A549 (cell line): ENCODE measurements at regions not wholly inside any gene's neighbourhood (a gene's known extent, or its start where the extent isn't known, plus 50 kb on each side); places are given as distances from the start of the nearest gene placed in this dataset.
"Not testable (repeated sequence)": the region's sequence is repeated elsewhere in the genome, so short reads cannot be mapped to it uniquely, and the experiment has no call there.

Source experiments
- ATAC-seq, 2 experiments: fragments of 200-7000 bp in 1 of 2; fragments of >200 bp in 1 of 2; cut with Nextera tagmentation in 1 of 2; cut with Tn5 transposase in 1 of 2; 3 replicates each; pipeline versions ENCODE4 v1.8.0 to v1.9.1; 2018 to 2020; ENCODE audit warnings: mild to moderate bottlenecking in 1 of 2, moderate library complexity in 1 of 2
- CTCF ChIA-PET: fragments of 300-600 bp; sonication (Branson Sonifier 250); formaldehyde crosslinking; extraction: SDS; loops from one replicate; lab custom pipeline; 2021; ENCODE audit warnings: antibody characterized with exemption, inconsistent platforms; lab: Yijun Ruan, JAX
- POLR2A ChIA-PET: fragments of 350-600 bp; formaldehyde crosslinking; extraction: SDS; loops from one replicate; lab custom pipeline; 2021; ENCODE audit warnings: antibody characterized with exemption, inconsistent platforms; lab: Yijun Ruan, JAX
- DNase-seq, 2 experiments: peaks; one replicate each; pipeline versions ENCODE4 v3.0.0 to v3.0.0-alpha.2; 2011 to 2016; ENCODE audit warnings: low read depth in 1 of 2, low spot score in 1 of 2
- FAIRE-seq: peaks from 2 replicates; lab custom pipeline; 2011; peaks lifted over from hg19 to GRCh38; lab: Jason Lieb, UNC
- H3K27ac ChIP-seq, 2 experiments: fragments of >200 bp; sonication (Bioruptor Twin); formaldehyde crosslinking; 3 replicates each; pipeline ENCODE4 v1.5.1; 2016 to 2017
- H3K4me1 ChIP-seq: fragments of >200 bp; sonication (Bioruptor Twin); formaldehyde crosslinking; 3 replicates; pipeline ENCODE4 v1.6.1; 2016
- H3K4me2 ChIP-seq: fragments of >200 bp; sonication (Bioruptor Twin); formaldehyde crosslinking; 3 replicates; pipeline ENCODE4 v1.6.1; 2016
- H3K4me3 ChIP-seq: fragments of >200 bp; sonication (Bioruptor Twin); formaldehyde crosslinking; 3 replicates; pipeline ENCODE4 v1.5.1; 2016
- H3K9me3 ChIP-seq: fragments of >200 bp; sonication (Bioruptor Twin); formaldehyde crosslinking; 3 replicates; pipeline ENCODE4 v1.6.1; 2016
- ATOH8 ChIP-seq: fragments of 250-450 bp; sonication (Bioruptor Pico); IDR thresholded peaks from 2 replicates; pipeline ENCODE4 v1.5.0; 2020; ENCODE audit warnings: low read depth, mild to moderate bottlenecking, moderate library complexity
- BCL3 ChIP-seq: fragments of >200 bp; sonication (Bioruptor Twin); formaldehyde crosslinking; IDR thresholded peaks from 3 replicates; pipeline ENCODE4 v1.6.1; 2016
- BHLHE40 ChIP-seq: IDR thresholded peaks from 2 replicates; pipeline ENCODE4 v1.6.1; 2012; ENCODE audit warnings: low read depth, low read length, inconsistent platforms
- CBX2 ChIP-seq: fragments of 200-600 bp; sonication (generic); IDR thresholded peaks from 2 replicates; pipeline ENCODE4 v1.6.1; 2016; ENCODE audit warnings: low read depth, mild to moderate bottlenecking, borderline replicate concordance
- CBX8 ChIP-seq: fragments of 200-600 bp; sonication (generic); IDR thresholded peaks from 2 replicates; pipeline ENCODE4 v1.6.1; 2016
- CHD2 ChIP-seq: fragments of 150-350 bp; IDR thresholded peaks from 2 replicates; pipeline ENCODE4 v1.6.1; 2014; ENCODE audit warnings: low read length; ENCODE audit not compliant: partially characterized antibody
- EHF ChIP-seq: fragments of 250-450 bp; sonication (Bioruptor Pico); IDR thresholded peaks from 2 replicates; pipeline ENCODE4 v1.5.0; 2020; ENCODE audit warnings: mild to moderate bottlenecking
- FOSB ChIP-seq: fragments of 250-450 bp; sonication (Bioruptor Pico); IDR thresholded peaks from 2 replicates; pipeline ENCODE4 v1.5.0; 2020; ENCODE audit warnings: mild to moderate bottlenecking, moderate library complexity
- FOSL2 ChIP-seq, 2 experiments: fragments of 450-650 bp in 1 of 2; fragments of >200 bp in 1 of 2; sonication (Bioruptor Twin) in 1 of 2; formaldehyde crosslinking; IDR thresholded peaks; 2 replicates each; pipeline versions ENCODE4 v1.5.0 to v1.6.1; 2016 to 2020; ENCODE audit warnings: mild to moderate bottlenecking in 1 of 2, moderate library complexity in 1 of 2
- HES2 ChIP-seq: fragments of >200 bp; sonication (Bioruptor Twin); formaldehyde crosslinking; IDR thresholded peaks from 2 replicates; pipeline ENCODE4 v1.6.1; 2016
- HMGXB4 ChIP-seq: fragments of 250-450 bp; sonication (Bioruptor Pico); IDR thresholded peaks from 2 replicates; pipeline ENCODE4 v1.5.0; 2021; ENCODE audit warnings: mild to moderate bottlenecking, moderate library complexity, borderline replicate concordance
- HOXA7 ChIP-seq: fragments of 250-450 bp; sonication (Bioruptor Pico); IDR thresholded peaks from 2 replicates; pipeline ENCODE4 v1.5.0; 2020; ENCODE audit warnings: mild to moderate bottlenecking, moderate library complexity
- HOXB13 ChIP-seq: fragments of 250-450 bp; sonication (Bioruptor Pico); IDR thresholded peaks from 2 replicates; pipeline ENCODE4 v1.5.0; 2020; ENCODE audit warnings: low read depth, mild to moderate bottlenecking, moderate library complexity
- HOXB5 ChIP-seq: fragments of 250-450 bp; sonication (Bioruptor Pico); IDR thresholded peaks from 2 replicates; pipeline ENCODE4 v1.5.0; 2020; ENCODE audit warnings: mild to moderate bottlenecking, moderate library complexity
- JUN ChIP-seq, 2 experiments: fragments of >200 bp; sonication (Bioruptor Twin); formaldehyde crosslinking; IDR thresholded peaks; 2 replicates in 1 of 2; 3 replicates in 1 of 2; pipeline ENCODE4 v1.6.1; 2016 to 2017
- MAFK ChIP-seq: fragments of 450-650 bp; IDR thresholded peaks from 2 replicates; pipeline ENCODE4 v1.6.1; 2014; ENCODE audit not compliant: partially characterized antibody
- MAX ChIP-seq: IDR thresholded peaks from 2 replicates; pipeline ENCODE4 v1.6.1; 2012
- MYC ChIP-seq: IDR thresholded peaks from 2 replicates; pipeline ENCODE4 v1.6.1; 2012; ENCODE audit warnings: mild to moderate bottlenecking, inconsistent platforms, low read length, improper control_type of control experiment, borderline replicate concordance
- NFE2L2 ChIP-seq: fragments of 150-350 bp; conservative IDR thresholded peaks from 2 replicates; pipeline ENCODE4 v1.6.1; 2014; ENCODE audit warnings: low read length
- NPAS2 ChIP-seq: fragments of 250-450 bp; sonication (Bioruptor Pico); IDR thresholded peaks from 2 replicates; pipeline ENCODE4 v1.8.0; 2022; ENCODE audit warnings: mild to moderate bottlenecking, moderate library complexity, borderline replicate concordance
- POLR2AphosphoS2 ChIP-seq: conservative IDR thresholded peaks from 2 replicates; pipeline ENCODE4 v1.6.1; 2012; ENCODE audit warnings: low read length, improper control_type of control experiment, inconsistent platforms
- RCOR1 ChIP-seq: fragments of 150-350 bp; IDR thresholded peaks from 2 replicates; pipeline ENCODE4 v1.6.1; 2014; ENCODE audit warnings: antibody characterized with exemption, low read length, low read depth
- RFX5 ChIP-seq: fragments of 450-650 bp; IDR thresholded peaks from 2 replicates; pipeline ENCODE4 v1.7.1; 2014; ENCODE audit warnings: antibody characterized with exemption, mild to moderate bottlenecking, moderate library complexity
- RNF2 ChIP-seq: fragments of 200-600 bp; sonication (generic); IDR thresholded peaks from 2 replicates; pipeline ENCODE4 v1.6.1; 2016; ENCODE audit warnings: low read depth, mild to moderate bottlenecking, antibody characterized with exemption, moderate library complexity, borderline replicate concordance
- TFCP2L1 ChIP-seq: fragments of 250-450 bp; sonication (Bioruptor Pico); IDR thresholded peaks from 2 replicates; pipeline ENCODE4 v1.5.0; 2021; ENCODE audit warnings: mild to moderate bottlenecking
- TP53 ChIP-seq: fragments of 250-450 bp; sonication (Bioruptor Pico); IDR thresholded peaks from 2 replicates; pipeline ENCODE4 v1.5.0; 2021; ENCODE audit warnings: mild to moderate bottlenecking, moderate library complexity
- ZSCAN20 ChIP-seq: fragments of 250-450 bp; sonication (Bioruptor Pico); IDR thresholded peaks from 2 replicates; pipeline ENCODE4 v1.8.0; 2022; ENCODE audit warnings: mild to moderate bottlenecking, moderate library complexity
- WGBS: methylation state at CpG from one replicate; pipeline ENCODE4 v1.1.6; 2017; ENCODE audit errors: missing lambda C conversion rate; 5-methylcytosine and 5-hydroxymethylcytosine counted together

- H3K27ac ChIP-seq: no peak overlapping the region
- H3K4me3 ChIP-seq: no peak overlapping the region
- ChIA-PET CTCF (interaction anchor here (0.7 kb wide), 1 partner anchor 10 kb away, joined by 3 read pairs; no protein-coding TSS in a partner anchor), POLR2A (no interaction called here)
- TF ChIP-seq NPAS2 (CRISPR knock-in tag) (no peak), FOSL2 (IDR thresholded peaks at IDR 0.05) (no peak), FOSL2 (CRISPR knock-in tag; IDR thresholded peaks at IDR 0.05) (no peak), CBX2 (no peak), HOXB5 (CRISPR knock-in tag) (no peak), BCL3 (no peak), BHLHE40 (no peak), HOXA7 (CRISPR knock-in tag) (no peak), NFE2L2 (no peak), ATOH8 (CRISPR knock-in tag) (no peak), TP53 (CRISPR knock-in tag) (no peak), CBX8 (no peak), EHF (CRISPR knock-in tag) (no peak), MAX (no peak), RNF2 (no peak), FOSB (CRISPR knock-in tag) (no peak), RCOR1 (no peak), HMGXB4 (CRISPR knock-in tag) (no peak), MYC (no peak)
- no peaks in the 10 kb centered on the region for H3K4me1 ChIP-seq
- FAIRE-seq (no peak), ATAC-seq (no peak), DNase-seq (no peak)
- H3K9me3 ChIP-seq: no peaks in the 10 kb centered on the region
- H3K4me2 ChIP-seq: no peak overlapping the region
- WGBS: 0% methylated on average over 2 of the region's 2 CpGs
Measured at GRCh38 chr4:82090717-82091116, 283.1 kb downstream of the HNRNPD start.

GRCh38 chr4:82084747-82085146 lies 289.0 kb downstream of the HNRNPD start:
- H3K9me3 ChIP-seq: no peaks in the 10 kb centered on the region
- H3K4me1 ChIP-seq: no peaks in the 10 kb centered on the region
- DNase-seq (no peak), ATAC-seq (no peak)
- no peak overlapping the region for H3K27ac ChIP-seq
- CTCF ChIA-PET: no interaction called here
- WGBS: 44% methylated on average over 1 of the region's 1 CpG
- no peak overlapping the region for H3K4me2 ChIP-seq
- TF ChIP-seq BCL3 (no peak), HOXA7 (CRISPR knock-in tag) (no peak), HOXB13 (CRISPR knock-in tag) (no peak), ZSCAN20 (CRISPR knock-in tag) (no peak), POLR2AphosphoS2 (no peak), MAFK (no peak), FOSB (CRISPR knock-in tag) (no peak), JUN (IDR thresholded peaks at IDR 0.05) (no peak), MYC (no peak), TFCP2L1 (CRISPR knock-in tag) (no peak), CHD2 (no peak), RFX5 (no peak), HES2 (no peak)
- TF ChIP-seq, all 56 proteins: peak for 0
- POLR2A ChIA-PET: no interaction called here
- FAIRE-seq: no peak
- H3K4me3 ChIP-seq: no peak overlapping the region

- H3K4me1 ChIP-seq, CTCF ChIA-PET, H3K9me3 ChIP-seq, H3K27ac ChIP-seq, H3K4me2 ChIP-seq, H3K4me3 ChIP-seq, DNase-seq, POLR2A ChIA-PET, ATAC-seq, FAIRE-seq: not testable (repeated sequence)
- WGBS: no CpG with 5 or more reads among the region's 31 CpGs
Measured at GRCh38 chr4:82077471-82077995, 296.3 kb downstream of the HNRNPD start.
